DMS53 treated with DMSO at 0.1 percent for 48 hours (cell line): ENCODE measurements at regions not wholly inside any gene's neighbourhood (a gene's known extent, or its start where the extent isn't known, plus 50 kb on each side); places are given as distances from the start of the nearest gene placed in this dataset.

Experiments
- DNase-seq: peaks from one replicate; lab custom pipeline; 2025; ENCODE audit not compliant: unreplicated experiment; lab: John Stamatoyannopoulos, UW

DNA sequence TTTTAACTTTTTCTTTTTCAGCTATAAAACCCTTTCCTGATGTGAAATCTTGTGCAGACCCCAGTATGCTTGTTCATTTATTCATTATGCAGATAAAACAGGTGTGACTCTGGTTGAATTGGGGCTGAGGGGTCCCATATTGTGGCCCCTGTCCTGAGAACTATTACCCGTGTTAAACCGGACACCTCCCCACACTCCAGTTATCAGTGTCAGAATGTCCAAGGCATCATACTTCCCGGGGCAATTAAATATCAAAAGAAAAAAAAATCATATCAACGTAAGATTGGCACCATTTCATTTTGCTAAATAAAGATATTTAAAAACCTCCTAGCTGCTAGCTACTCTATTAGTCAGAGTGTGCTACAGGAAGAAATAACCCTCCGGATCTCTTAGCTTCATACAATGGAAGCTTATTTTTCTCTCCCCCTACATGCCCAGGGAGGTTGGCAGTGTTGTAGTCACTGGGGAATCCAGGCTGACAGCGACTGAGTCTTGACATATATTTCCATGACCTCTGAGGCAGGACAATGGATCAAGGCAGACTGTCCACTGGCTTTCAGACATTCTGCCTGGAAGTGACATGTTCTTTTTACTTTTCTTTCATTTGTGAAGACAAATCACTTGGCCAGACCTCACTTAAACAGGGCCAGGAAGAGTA lies 170.0 kb downstream of the SEC61B start:
- DNase-seq, result no peak

DNA sequence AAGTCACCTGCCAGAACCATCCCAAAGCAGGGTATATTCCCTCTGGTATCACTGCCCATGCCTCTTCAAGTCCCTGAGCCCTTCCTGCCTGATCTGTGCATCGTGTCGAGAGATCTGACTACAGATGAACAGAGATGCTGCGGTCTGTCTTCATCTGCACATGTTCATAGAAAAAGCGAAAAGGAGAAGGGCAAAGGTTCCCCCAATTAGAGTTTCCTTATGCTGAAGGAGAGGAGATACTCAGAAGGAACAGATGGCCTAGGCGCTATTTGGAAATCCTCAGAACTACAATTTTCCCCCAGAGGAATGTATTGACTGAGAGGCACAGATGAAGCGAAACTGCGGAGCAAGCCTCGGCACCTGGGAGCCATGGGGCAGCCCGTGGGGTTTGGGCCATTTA lies 170.9 kb downstream of the SEC61B start:
- DNase-seq, result no peak

DNA sequence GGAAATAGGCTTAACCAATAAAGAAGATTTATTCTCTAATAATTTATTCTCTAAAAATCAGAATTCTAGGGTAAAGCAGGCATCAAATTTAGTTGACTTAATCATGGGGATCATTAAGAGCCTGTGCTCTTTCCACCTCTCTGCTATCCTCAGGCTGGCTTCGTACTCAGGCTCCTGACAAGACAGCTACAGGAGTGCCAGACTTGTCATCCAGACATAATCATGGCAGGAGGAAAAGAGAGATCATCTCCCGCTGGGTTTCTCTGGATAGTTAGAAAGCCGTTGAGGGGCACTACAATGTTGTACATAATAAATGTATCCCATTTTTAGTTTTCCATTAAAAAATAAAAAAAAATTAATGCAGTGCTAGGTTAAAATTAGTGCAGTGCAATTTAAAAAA lies 171.9 kb downstream of the SEC61B start:
- no peak for DNase-seq

DNA sequence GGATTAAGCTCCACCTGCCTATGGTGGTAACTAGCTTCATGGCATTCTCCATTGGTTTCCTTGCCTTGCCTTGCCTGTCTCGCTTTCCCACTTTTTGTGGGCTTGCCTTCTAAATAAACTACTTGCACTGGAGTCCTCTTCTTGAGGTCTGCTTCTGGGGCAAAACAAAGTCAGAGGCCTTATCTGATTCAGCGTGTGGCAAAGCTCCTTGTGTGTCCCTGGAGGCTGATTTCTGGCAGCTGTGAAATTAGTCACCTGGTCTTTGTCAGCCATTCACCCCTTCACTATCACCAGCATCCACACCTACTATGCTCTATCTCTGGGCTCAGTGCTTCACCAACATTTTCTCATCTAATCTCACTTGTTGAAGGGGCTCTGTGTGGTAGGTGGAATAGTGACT lies 176.2 kb downstream of the SEC61B start:
- no peak for DNase-seq

DNA sequence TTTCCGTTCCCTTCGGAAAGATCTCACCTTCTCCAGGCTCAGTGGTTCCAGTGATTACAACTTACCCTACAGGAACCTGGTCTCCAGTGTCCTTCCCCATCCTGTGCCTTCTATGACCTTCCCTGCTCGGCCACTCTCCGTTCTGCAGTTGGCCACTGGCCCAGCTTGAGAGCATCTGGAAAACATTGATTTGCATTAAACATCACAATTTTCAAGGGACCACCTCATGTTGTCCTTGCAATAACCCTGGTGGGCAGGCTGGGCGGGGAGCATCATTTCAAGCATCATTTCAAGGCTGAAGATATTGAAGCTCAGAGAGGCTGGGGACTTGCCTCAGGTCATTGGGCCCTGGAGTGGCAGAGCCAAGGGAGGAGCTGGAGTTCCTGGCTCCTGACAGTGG lies 177.4 kb downstream of the SEC61B start:
- DNase-seq, result no peak

DNA sequence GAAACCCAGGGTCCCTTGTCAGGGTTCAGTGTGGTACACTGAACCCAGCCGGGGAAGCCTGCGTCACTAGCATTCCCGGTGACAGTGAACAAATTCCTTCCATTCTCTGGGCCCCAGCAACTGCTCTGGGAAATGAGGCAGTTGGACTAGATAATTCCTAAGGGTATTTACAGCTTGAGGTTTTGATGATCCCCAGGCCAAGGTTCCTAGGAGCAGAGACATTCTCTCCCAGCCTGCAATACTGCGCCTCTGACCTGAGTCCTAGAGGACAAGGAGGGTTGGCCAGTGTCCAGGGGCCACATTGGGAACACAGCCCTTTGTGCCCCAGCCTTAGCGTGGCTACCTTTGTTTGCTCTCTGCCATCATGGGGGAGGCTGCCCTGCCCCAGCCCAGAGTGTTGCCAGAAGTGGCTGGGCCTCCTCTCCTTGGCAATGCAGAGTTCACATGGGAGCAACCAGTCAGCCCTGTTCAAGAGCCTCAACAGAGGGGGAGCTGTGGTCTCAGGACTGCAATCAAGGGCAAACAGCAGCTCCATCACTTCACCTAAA lies 178.2 kb downstream of the SEC61B start:
- DNase-seq, result no peak

DNA sequence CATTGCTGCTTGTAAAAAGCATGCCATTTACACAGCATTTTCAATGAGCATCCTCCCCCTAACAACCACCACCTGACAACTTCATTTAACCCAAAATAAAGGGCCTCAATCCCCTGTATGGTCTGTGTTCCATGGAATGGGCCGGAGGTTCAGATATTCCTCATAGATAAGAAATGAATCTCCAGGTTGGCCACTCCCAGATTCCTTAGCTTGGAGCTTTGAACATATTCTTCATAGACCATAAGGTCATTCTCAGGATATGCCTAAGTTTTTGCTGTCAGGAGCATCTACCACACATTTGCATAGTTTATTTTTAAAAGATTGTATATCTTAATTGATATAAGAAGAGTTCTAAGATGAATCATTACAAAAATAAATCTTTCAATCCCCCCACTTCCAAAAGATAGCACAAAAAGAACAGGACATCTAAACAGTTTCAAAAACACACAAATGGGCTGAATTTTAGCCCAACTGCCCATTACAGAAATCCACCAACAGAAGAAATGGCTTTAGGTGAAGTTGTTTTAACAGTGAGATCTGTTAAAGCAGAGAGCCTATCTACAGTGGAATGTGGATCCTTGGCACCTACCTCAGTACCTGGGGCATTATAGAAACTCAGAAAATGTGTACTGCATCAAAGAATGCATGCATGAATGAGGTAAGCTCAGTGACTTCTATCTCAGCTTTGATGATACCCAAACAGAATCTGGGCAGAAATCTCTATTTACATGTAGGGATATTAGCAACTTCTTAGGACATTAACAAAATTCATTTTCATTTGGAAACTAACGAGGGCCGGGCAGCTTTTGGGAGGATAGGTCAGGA lies 179.8 kb downstream of the SEC61B start:
- no peak for DNase-seq

DNA sequence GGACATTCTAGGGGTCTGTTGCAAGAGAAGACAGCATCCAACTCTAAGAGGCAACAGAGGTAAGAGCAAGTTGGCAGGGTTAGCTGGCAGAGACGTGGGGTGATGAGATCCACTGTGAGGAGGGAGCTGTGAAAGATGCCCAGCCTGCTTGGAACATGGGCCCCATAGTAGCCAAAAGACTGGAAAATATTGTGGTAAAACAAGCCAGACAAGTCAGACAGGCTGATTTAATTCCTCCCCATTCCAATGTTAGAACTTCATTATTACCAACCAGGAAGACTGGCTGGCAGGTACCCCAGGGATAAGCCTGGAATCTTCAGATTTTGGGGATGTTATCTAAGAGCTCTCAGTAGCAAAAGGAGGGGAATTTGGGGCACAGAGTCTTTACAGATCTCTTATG lies 181.3 kb downstream of the SEC61B start:
- DNase-seq, result no peak

DNA sequence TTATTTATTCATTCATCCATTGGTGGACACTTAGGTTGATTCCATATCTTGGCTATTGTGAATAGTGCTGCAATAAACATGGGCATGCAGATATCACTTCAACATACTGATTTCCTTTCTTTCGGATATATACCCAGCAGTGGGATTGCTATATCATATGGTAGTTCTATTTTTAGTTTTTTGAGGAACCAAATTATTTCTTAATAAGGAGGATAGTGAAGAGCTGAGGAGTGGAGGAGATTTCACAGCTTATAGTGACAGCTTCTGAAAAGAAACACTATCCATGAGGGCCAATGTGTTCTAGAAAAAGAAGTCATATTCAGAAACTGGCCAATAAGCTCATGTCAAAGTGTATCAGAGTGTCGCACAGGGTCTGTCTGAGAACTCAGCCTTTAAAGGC lies 183.3 kb downstream of the SEC61B start:
- no peak for DNase-seq

DNA sequence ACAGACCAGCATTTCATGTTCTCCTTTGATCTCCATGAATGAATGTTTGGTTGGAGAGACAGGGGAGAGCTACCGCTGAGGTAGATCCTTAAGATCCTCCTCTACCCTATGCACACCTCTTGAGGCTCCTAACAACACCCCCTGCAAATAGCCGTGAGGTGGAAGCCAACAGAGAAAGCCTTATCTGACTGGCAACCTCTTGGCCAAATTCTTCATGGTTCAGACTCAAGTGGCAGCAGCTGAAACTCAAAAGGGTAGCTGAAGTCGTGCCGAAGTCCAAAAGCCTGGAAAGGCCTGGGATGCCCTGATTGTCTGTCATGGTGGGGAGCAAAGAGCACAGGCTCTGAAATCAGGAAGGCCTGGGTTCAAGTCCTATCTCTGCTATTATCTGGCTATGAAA lies 184.9 kb downstream of the SEC61B start:
- DNase-seq, result no peak

DNA sequence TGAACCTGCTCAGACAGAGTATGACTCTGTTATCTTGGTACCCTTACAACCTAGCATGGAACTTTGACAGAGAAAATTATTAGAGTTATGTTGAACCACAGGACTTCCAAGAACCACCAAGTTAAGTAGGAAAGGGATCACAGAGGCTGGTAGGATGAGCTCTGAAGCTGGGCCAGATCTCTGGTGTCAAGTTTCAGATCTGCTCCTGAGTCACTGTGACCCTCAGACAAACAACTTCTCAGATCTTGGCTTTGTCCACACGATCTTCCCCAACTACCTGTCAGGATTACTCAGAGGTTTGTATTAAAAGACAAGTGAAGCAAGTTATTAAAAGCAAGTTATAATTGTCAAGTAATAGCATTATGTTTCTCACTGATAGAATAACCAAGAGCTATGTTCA lies 189.0 kb downstream of the SEC61B start:
- no peak for DNase-seq

DNA sequence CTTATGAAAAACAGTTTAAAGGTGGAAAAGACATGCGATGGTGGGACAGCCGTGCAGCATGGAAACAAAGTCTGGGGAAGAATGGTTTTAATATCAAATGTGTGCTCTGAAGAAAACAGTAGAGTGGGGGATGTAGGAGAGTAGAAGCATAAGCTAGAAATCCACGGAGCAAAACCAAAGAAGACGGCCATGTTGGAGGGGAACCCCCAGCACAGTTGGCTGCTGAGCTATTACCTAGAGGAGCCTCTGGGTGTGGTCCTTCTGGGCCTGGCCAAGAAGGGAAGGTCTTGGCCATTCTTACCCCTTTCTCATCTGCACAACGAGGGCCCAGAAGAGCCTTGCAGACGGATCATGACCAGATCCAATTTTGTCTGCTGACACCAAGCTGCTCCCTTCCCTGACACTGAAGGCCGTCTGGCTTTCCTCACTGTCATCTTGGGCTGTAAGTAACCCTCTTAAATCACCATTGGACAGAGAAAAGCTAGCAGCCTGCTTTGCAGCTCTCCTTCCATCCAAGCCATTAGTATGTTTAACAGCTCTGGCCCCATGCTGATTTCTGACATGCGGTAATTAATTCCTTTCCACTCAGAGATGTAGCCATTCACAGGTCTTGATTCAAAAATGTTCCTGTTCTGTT lies 189.5 kb downstream of the SEC61B start:
- DNase-seq, result no peak

DNA sequence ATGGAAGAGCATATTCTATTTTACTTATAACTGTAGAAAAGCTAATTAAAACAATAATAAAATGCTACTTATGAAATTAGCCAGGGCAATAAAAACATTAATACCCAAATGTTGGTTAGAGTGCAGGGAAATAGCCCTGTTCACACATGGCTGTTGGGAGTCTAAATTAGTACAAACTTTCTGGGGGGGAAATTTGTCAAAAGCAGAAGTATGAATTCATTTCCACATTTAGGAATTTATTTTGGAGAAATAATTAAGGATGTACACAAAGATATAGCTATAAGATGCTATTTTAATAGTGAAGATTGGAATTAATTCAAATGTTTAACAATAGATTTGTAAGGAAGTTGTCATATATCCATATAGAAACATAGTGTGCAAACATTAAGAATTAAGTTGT lies 190.5 kb downstream of the SEC61B start:
- DNase-seq, result no peak

DNA sequence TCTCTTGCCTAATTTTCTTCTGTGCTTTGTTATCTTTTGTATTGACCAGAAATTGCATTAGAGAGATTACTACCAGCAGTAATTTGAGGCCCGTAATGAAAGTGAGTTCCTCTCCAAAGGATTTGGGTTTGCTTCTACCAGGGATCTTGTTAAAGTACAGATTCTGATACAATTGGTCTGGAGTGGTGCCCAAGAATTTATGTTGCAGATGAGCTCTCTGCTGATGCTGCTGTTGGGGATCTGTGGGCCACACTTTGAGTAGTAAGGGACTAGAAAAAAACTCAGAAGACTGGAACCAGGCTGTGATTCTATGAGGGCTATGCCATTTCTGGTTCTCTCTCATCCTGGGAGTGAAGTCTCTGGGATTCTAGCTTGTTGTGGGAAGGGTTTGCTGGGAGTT lies 192.2 kb downstream of the SEC61B start:
- DNase-seq, result no peak

DNA sequence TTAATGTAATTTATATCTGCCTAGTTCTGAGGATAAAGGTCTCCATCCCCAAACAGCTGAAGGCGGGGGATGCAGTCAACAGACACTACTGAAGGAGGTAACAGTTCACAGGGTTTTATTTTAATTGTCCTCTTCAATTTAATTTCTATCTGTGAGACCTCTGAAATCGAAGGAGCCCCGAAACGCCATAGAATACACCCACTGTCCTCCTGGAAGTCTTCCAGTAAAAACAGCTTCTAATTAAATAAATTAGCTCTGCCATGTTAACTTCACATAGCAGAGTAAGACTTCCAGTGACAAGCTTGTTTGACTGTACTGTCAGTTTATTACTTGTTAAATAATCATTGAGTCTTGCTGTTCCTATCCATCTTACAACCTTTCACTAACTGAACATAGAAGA lies 193.5 kb downstream of the SEC61B start:
- DNase-seq, result no peak

DNA sequence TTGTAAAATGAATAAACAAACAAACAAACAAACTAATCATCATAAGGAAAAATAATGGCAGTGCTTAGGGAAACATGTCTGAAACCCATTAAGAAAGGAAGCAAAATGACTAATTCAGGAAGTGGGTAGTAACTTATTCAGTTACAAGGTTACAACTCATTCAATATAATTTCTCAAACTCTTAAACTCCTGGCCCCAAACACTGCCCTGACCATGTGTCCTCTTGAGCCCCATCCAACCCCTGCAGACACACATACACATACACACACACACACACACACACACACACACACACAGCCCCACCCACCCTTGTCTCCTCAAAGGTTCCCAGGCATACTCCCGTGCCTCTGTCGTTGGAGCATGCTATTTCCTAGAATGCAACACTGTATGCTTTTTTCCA lies 193.9 kb downstream of the SEC61B start:
- no peak for DNase-seq

DNA sequence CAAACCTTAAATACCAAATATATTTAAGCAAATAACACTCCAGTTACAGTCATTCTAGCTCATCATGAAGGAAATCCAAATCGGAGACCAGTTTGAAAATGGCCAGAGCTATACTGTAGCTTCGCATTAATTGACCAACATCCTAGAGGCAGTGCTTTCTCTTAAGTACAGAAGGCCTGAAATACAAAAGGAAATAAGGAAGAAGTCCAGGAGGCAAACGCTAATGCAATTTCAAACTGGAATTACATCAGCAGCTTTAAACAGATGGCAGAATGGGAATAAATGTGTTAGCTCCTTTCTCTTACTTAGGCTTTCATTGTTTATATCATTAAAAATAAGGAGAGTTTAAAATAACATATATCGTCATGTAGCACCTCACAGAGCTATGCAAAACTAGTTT lies 197.0 kb downstream of the SEC61B start:
- DNase-seq, result no peak

DNA sequence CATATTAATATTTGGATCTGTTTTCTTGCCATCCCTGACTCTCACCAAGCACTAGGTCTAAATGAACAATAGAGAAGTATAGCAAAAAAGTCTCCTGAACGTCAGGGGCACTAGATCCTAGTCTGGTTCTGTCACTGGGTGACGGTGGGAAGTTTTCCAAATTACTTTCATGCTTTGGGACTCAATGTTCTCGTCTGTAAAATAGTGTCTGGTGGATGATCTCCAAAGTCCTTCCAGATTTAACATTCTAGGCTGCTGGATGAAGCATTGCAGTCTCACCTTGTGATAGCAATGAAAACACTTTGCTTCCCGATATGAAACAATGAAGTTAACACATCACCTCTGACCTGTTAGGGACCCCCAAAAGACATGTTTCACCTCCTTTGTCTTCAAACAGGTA lies 199.3 kb downstream of the SEC61B start:
- DNase-seq, result no peak

DNA sequence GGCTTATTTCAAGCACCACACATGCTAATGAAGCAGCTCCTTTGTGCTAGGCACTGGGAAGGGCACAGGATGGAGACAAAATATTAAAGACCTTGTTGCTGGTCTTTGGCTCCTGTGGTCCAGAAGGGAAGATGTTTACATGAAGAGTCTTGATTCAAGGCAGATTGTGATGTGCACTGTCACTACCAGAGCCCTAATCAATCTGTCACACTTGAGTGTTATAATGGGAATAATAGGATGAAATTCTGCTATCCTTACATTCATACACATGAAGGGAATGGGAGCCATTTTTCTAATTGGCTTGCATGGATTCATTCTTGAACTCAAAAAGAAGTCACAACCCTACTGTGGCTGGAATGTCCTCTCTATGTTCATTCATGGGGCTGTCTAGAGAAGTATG lies 203.0 kb downstream of the SEC61B start:
- DNase-seq, result no peak

DNA sequence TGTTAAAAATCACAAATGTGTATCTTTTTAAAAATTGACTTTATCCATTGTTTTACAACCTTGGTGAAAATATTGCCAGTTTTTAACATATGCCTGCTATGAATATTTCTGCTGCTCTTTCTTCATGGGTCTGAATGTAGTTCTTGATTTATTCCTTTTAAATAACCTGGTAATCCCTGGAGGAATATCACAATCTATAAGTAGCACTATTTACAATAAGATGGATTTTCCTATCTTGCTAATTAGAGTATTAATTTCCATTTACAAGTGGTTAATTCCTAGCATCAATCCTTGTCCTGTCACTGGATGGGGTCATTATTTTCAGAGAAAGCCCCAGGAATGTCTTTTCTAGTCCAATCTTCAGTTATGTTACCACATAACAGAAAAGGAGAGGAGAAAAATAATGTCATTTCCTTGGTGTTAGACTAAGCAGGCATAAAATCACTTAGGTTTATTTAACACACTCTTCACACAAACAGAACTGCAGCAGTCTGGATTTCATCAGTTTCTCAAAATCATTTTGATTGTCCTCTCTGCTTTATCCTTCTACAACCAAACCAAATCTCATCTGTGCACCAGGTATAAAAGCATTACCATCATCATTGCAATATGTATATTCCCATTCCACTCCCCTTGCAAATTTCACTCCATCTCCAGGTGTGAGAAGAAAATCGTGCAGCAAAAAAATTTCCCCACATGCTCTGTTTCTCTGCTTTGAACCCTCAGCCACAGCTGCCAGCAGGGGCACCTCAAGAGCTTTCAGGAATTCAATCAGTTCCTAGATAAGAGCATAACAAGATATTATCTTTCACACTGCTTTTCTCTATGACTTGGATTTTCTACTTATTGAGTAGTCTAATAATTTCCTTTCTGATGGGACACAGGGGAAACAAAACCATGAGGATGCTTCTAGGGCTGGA lies 204.1 kb downstream of the SEC61B start:
- DNase-seq, result no peak

DNA sequence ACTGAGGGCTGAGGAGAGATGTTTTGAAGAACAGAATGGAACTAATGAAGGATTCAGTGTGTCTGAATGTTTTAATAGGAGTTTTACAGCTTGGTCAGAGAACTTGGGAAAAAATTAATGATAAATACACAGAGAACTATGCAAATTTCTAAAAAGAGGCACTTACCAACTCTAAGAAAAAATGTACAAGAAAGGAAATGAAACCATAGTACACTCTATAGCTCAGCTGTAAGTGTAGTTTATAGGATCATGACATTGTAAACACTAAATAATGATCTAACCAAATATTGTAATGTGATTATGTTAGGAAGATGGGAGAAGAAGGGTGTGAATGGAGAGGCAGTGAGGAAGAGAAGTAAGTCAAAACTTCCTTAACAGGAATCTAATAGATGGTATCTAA lies 205.2 kb downstream of the SEC61B start:
- no peak for DNase-seq
